A549 (cell line): ENCODE measurements at regions not wholly inside any gene's neighbourhood (a gene's known extent, or its start where the extent isn't known, plus 50 kb on each side); places are given as distances from the start of the nearest gene placed in this dataset.

Source experiments
- ATAC-seq, 2 experiments: fragments of 200-7000 bp in 1 of 2; fragments of >200 bp in 1 of 2; cut with Nextera tagmentation in 1 of 2; cut with Tn5 transposase in 1 of 2; 3 replicates each; pipeline versions ENCODE4 v1.8.0 to v1.9.1; 2018 to 2020; ENCODE audit warnings: mild to moderate bottlenecking in 1 of 2, moderate library complexity in 1 of 2
- CTCF ChIA-PET: fragments of 300-600 bp; sonication (Branson Sonifier 250); formaldehyde crosslinking; extraction: SDS; loops from one replicate; lab custom pipeline; 2021; ENCODE audit warnings: antibody characterized with exemption, inconsistent platforms; lab: Yijun Ruan, JAX
- POLR2A ChIA-PET: fragments of 350-600 bp; formaldehyde crosslinking; extraction: SDS; loops from one replicate; lab custom pipeline; 2021; ENCODE audit warnings: antibody characterized with exemption, inconsistent platforms; lab: Yijun Ruan, JAX
- DNase-seq, 2 experiments: peaks; one replicate each; pipeline versions ENCODE4 v3.0.0 to v3.0.0-alpha.2; 2011 to 2016; ENCODE audit warnings: low read depth in 1 of 2, low spot score in 1 of 2
- FAIRE-seq: peaks from 2 replicates; lab custom pipeline; 2011; peaks lifted over from hg19 to GRCh38; lab: Jason Lieb, UNC
- H3K27ac ChIP-seq, 2 experiments: fragments of >200 bp; sonication (Bioruptor Twin); formaldehyde crosslinking; 3 replicates each; pipeline ENCODE4 v1.5.1; 2016 to 2017
- H3K4me1 ChIP-seq: fragments of >200 bp; sonication (Bioruptor Twin); formaldehyde crosslinking; 3 replicates; pipeline ENCODE4 v1.6.1; 2016
- H3K4me2 ChIP-seq: fragments of >200 bp; sonication (Bioruptor Twin); formaldehyde crosslinking; 3 replicates; pipeline ENCODE4 v1.6.1; 2016
- H3K4me3 ChIP-seq: fragments of >200 bp; sonication (Bioruptor Twin); formaldehyde crosslinking; 3 replicates; pipeline ENCODE4 v1.5.1; 2016
- H3K9me3 ChIP-seq: fragments of >200 bp; sonication (Bioruptor Twin); formaldehyde crosslinking; 3 replicates; pipeline ENCODE4 v1.6.1; 2016
- CBX8 ChIP-seq: fragments of 200-600 bp; sonication (generic); IDR thresholded peaks from 2 replicates; pipeline ENCODE4 v1.6.1; 2016
- CEBPB ChIP-seq, 2 experiments: fragments of >200 bp in 1 of 2; sonication (Bioruptor Twin) in 1 of 2; formaldehyde crosslinking in 1 of 2; IDR thresholded peaks; 2 replicates each; pipeline ENCODE4 v1.6.1; 2012 to 2016
- CHD2 ChIP-seq: fragments of 150-350 bp; IDR thresholded peaks from 2 replicates; pipeline ENCODE4 v1.6.1; 2014; ENCODE audit warnings: low read length; ENCODE audit not compliant: partially characterized antibody
- CHD4 ChIP-seq: fragments of 200-600 bp; sonication (generic); IDR thresholded peaks from 2 replicates; pipeline ENCODE4 v1.6.1; 2016; ENCODE audit warnings: antibody characterized with exemption, mild to moderate bottlenecking, borderline replicate concordance
- EHMT2 ChIP-seq: fragments of 200-600 bp; sonication (generic); IDR thresholded peaks from 2 replicates; pipeline ENCODE4 v1.6.1; 2016; ENCODE audit warnings: antibody characterized with exemption, low read depth, mild to moderate bottlenecking, moderate library complexity
- FOSL2 ChIP-seq, 2 experiments: fragments of 450-650 bp in 1 of 2; fragments of >200 bp in 1 of 2; sonication (Bioruptor Twin) in 1 of 2; formaldehyde crosslinking; IDR thresholded peaks; 2 replicates each; pipeline versions ENCODE4 v1.5.0 to v1.6.1; 2016 to 2020; ENCODE audit warnings: mild to moderate bottlenecking in 1 of 2, moderate library complexity in 1 of 2
- HEYL ChIP-seq: fragments of 250-450 bp; sonication (Bioruptor Pico); IDR thresholded peaks from 2 replicates; pipeline ENCODE4 v1.8.0; 2021; ENCODE audit warnings: mild to moderate bottlenecking, moderate library complexity
- HOXA7 ChIP-seq: fragments of 250-450 bp; sonication (Bioruptor Pico); IDR thresholded peaks from 2 replicates; pipeline ENCODE4 v1.5.0; 2020; ENCODE audit warnings: mild to moderate bottlenecking, moderate library complexity
- HOXB13 ChIP-seq: fragments of 250-450 bp; sonication (Bioruptor Pico); IDR thresholded peaks from 2 replicates; pipeline ENCODE4 v1.5.0; 2020; ENCODE audit warnings: low read depth, mild to moderate bottlenecking, moderate library complexity
- JUNB ChIP-seq: fragments of >200 bp; sonication (Bioruptor Twin); formaldehyde crosslinking; IDR thresholded peaks from 2 replicates; pipeline ENCODE4 v1.6.1; 2016
- MAFK ChIP-seq: fragments of 450-650 bp; IDR thresholded peaks from 2 replicates; pipeline ENCODE4 v1.6.1; 2014; ENCODE audit not compliant: partially characterized antibody
- MAZ ChIP-seq: fragments of 150-350 bp; IDR thresholded peaks from 2 replicates; pipeline ENCODE4 v1.6.1; 2014; ENCODE audit warnings: antibody characterized with exemption, low read depth, low read length, borderline replicate concordance
- MYC ChIP-seq: IDR thresholded peaks from 2 replicates; pipeline ENCODE4 v1.6.1; 2012; ENCODE audit warnings: mild to moderate bottlenecking, inconsistent platforms, low read length, improper control_type of control experiment, borderline replicate concordance
- NFE2L2 ChIP-seq: fragments of 150-350 bp; conservative IDR thresholded peaks from 2 replicates; pipeline ENCODE4 v1.6.1; 2014; ENCODE audit warnings: low read length
- NR3C1 ChIP-seq: fragments of >200 bp; sonication (Bioruptor Twin); formaldehyde crosslinking; IDR thresholded peaks from 3 replicates; pipeline ENCODE4 v1.6.1; 2017
- PHF8 ChIP-seq: fragments of 200-600 bp; sonication (generic); IDR thresholded peaks from 2 replicates; pipeline ENCODE4 v1.6.1; 2016; ENCODE audit warnings: low read depth, mild to moderate bottlenecking, antibody characterized with exemption, moderate library complexity, borderline replicate concordance
- POLR2A ChIP-seq: IDR thresholded peaks from 2 replicates; pipeline ENCODE4 v1.6.1; 2012; ENCODE audit warnings: mild to moderate bottlenecking, low read length
- POLR2AphosphoS2 ChIP-seq: conservative IDR thresholded peaks from 2 replicates; pipeline ENCODE4 v1.6.1; 2012; ENCODE audit warnings: low read length, improper control_type of control experiment, inconsistent platforms
- RARB ChIP-seq: fragments of 250-450 bp; sonication (Bioruptor Pico); IDR thresholded peaks from 2 replicates; pipeline ENCODE4 v1.8.0; 2021; ENCODE audit warnings: mild to moderate bottlenecking, moderate library complexity
- RFX5 ChIP-seq: fragments of 450-650 bp; IDR thresholded peaks from 2 replicates; pipeline ENCODE4 v1.7.1; 2014; ENCODE audit warnings: antibody characterized with exemption, mild to moderate bottlenecking, moderate library complexity
- SREBF2 ChIP-seq: fragments of 450-650 bp; IDR thresholded peaks from 2 replicates; pipeline ENCODE4 v1.6.1; 2014; ENCODE audit warnings: mild to moderate bottlenecking, moderate library complexity
- TP53 ChIP-seq: fragments of 250-450 bp; sonication (Bioruptor Pico); IDR thresholded peaks from 2 replicates; pipeline ENCODE4 v1.5.0; 2021; ENCODE audit warnings: mild to moderate bottlenecking, moderate library complexity
- ZC3H11A ChIP-seq: fragments of 450-650 bp; IDR thresholded peaks from 2 replicates; pipeline ENCODE4 v1.6.1; 2014; ENCODE audit warnings: antibody characterized with exemption, mild to moderate bottlenecking
- ZFP36 ChIP-seq: fragments of 450-650 bp; IDR thresholded peaks from 2 replicates; pipeline ENCODE4 v1.6.1; 2014; ENCODE audit warnings: borderline replicate concordance; ENCODE audit not compliant: partially characterized antibody
- ZNF302 ChIP-seq: fragments of 250-450 bp; sonication (Bioruptor Pico); IDR thresholded peaks from 2 replicates; pipeline ENCODE4 v1.9.0; 2021; ENCODE audit warnings: inconsistent platforms, mild to moderate bottlenecking, moderate library complexity
- ZSCAN20 ChIP-seq: fragments of 250-450 bp; sonication (Bioruptor Pico); IDR thresholded peaks from 2 replicates; pipeline ENCODE4 v1.8.0; 2022; ENCODE audit warnings: mild to moderate bottlenecking, moderate library complexity
- whole genome bisulfite sequencing: methylation state at CpG from one replicate; pipeline ENCODE4 v1.1.6; 2017; ENCODE audit errors: missing lambda C conversion rate; 5-methylcytosine and 5-hydroxymethylcytosine counted together
- TF ChIP-seq, protein P1 (sequence below): fragments of 450-650 bp; IDR thresholded peaks from 2 replicates; pipeline ENCODE4 v1.6.1; 2014; ENCODE audit warnings: antibody characterized with exemption
- TF ChIP-seq, protein P2 (sequence below): fragments of 200-600 bp; sonication (generic); IDR thresholded peaks from 2 replicates; pipeline ENCODE4 v1.6.1; 2016; ENCODE audit warnings: antibody characterized with exemption, mild to moderate bottlenecking, moderate library complexity
- TF ChIP-seq, protein P3 (sequence below): fragments of >200 bp; sonication (Bioruptor Twin); formaldehyde crosslinking; IDR thresholded peaks from 3 replicates; pipeline ENCODE4 v1.6.1; 2016
- TF ChIP-seq, protein P4 (sequence below): fragments of >200 bp; sonication (Bioruptor Twin); formaldehyde crosslinking; IDR thresholded peaks from 2 replicates; pipeline ENCODE4 v1.6.1; 2016
- TF ChIP-seq, protein P5 (sequence below): IDR thresholded peaks from 2 replicates; pipeline ENCODE4 v1.6.1; 2012; ENCODE audit warnings: low read depth, borderline replicate concordance

DNA sequence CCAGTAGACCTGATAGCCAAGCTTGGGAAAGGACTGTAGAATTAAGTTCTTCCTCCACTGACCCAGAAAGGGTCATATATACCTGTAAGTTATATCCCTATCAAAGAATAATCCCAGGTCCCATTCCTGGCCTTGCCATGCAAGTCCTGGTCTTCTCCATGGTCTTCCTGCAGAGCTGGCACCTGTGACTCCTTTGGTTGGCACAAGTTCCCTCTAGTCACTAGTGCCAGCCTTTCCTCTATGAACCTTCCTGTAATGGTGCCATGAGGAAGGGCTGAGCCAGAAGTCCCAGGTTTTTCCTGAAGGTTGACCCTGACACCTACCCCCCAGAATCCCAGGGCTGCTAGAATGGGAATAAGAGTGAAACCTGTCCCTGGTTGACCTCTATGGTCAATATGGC is 54.1 kb upstream of the UNC5B start:
- ChIA-PET POLR2A (no interaction called here), CTCF (no interaction called here)

DNA sequence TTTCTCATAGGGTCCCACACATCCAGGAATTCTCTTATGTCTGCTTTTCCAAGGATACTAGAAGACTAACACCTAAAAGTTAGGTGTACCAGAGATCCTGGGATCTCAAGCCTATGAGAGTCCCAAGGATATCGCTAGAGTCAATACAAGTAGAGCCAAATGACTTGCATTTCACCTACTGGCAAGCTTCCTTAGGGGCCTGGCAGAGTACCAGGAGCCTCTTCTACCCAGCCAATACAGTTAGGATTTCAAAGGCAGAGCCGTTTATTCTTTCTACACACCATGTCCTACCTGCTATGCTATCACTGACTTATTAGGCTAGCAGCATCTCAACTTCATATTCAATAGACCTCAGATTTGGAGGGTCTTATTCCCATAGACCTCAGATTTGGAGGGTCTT is 53.5 kb upstream of the UNC5B start:
- TF ChIP-seq HOXA7: no peak
- TF ChIP-seq EHMT2: no peak
- no peak for TF ChIP-seq ZC3H11A
- no peak for TF ChIP-seq ZFP36
- DNase-seq: no peak
- Histone ChIP-seq H3K27ac (no peak overlapping the region), H3K9me3 (no peaks in the 10 kb centered on the region), H3K4me3 (no peak overlapping the region), H3K4me2 (no peak overlapping the region), H3K4me1 (no peaks in the 10 kb centered on the region)
- FAIRE-seq: no peak
- WGBS: 27% methylated on average over 2 of the region's 2 CpGs
- ATAC-seq: no peak
- ChIA-PET POLR2A (no interaction called here), CTCF (interaction anchor here (1.1 to 1.3 kb wide), 2 partner anchors 256 to 373 kb away, joined by 5 read pairs; no protein-coding TSS in a partner anchor)

More for the DNA sequence above, 54.1 kb upstream of the UNC5B start:
- no peak overlapping the region for H3K4me3 ChIP-seq
- ATAC-seq (no peak), FAIRE-seq (no peak), DNase-seq (no peak)
- no peak overlapping the region for H3K27ac ChIP-seq
- H3K9me3 ChIP-seq: no peaks in the 10 kb centered on the region
- H3K4me2 ChIP-seq: no peak overlapping the region
- H3K4me1 ChIP-seq: no peaks in the 10 kb centered on the region
- no peak for TF ChIP-seq PHF8
- TF ChIP-seq, protein P1, sequence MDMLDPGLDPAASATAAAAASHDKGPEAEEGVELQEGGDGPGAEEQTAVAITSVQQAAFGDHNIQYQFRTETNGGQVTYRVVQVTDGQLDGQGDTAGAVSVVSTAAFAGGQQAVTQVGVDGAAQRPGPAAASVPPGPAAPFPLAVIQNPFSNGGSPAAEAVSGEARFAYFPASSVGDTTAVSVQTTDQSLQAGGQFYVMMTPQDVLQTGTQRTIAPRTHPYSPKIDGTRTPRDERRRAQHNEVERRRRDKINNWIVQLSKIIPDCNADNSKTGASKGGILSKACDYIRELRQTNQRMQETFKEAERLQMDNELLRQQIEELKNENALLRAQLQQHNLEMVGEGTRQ: no peak
- no peak for TF ChIP-seq ZSCAN20
- TF ChIP-seq ZNF302: no peak
- no peak for TF ChIP-seq HOXB13 (CRISPR knock-in tag)
- no peak for TF ChIP-seq ZC3H11A
- TF ChIP-seq, protein P2, sequence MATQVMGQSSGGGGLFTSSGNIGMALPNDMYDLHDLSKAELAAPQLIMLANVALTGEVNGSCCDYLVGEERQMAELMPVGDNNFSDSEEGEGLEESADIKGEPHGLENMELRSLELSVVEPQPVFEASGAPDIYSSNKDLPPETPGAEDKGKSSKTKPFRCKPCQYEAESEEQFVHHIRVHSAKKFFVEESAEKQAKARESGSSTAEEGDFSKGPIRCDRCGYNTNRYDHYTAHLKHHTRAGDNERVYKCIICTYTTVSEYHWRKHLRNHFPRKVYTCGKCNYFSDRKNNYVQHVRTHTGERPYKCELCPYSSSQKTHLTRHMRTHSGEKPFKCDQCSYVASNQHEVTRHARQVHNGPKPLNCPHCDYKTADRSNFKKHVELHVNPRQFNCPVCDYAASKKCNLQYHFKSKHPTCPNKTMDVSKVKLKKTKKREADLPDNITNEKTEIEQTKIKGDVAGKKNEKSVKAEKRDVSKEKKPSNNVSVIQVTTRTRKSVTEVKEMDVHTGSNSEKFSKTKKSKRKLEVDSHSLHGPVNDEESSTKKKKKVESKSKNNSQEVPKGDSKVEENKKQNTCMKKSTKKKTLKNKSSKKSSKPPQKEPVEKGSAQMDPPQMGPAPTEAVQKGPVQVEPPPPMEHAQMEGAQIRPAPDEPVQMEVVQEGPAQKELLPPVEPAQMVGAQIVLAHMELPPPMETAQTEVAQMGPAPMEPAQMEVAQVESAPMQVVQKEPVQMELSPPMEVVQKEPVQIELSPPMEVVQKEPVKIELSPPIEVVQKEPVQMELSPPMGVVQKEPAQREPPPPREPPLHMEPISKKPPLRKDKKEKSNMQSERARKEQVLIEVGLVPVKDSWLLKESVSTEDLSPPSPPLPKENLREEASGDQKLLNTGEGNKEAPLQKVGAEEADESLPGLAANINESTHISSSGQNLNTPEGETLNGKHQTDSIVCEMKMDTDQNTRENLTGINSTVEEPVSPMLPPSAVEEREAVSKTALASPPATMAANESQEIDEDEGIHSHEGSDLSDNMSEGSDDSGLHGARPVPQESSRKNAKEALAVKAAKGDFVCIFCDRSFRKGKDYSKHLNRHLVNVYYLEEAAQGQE: no peak
- no peak for TF ChIP-seq CHD4
- TF ChIP-seq RARB: no peak
- TF ChIP-seq, protein P3, sequence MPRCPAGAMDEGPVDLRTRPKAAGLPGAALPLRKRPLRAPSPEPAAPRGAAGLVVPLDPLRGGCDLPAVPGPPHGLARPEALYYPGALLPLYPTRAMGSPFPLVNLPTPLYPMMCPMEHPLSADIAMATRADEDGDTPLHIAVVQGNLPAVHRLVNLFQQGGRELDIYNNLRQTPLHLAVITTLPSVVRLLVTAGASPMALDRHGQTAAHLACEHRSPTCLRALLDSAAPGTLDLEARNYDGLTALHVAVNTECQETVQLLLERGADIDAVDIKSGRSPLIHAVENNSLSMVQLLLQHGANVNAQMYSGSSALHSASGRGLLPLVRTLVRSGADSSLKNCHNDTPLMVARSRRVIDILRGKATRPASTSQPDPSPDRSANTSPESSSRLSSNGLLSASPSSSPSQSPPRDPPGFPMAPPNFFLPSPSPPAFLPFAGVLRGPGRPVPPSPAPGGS: no peak
- no peak for TF ChIP-seq RFX5
- TF ChIP-seq HEYL (CRISPR knock-in tag): no peak
- no peak for TF ChIP-seq CBX8
- TF ChIP-seq POLR2A: no peak
- TF ChIP-seq POLR2AphosphoS2: no peak
- TF ChIP-seq, protein P4, sequence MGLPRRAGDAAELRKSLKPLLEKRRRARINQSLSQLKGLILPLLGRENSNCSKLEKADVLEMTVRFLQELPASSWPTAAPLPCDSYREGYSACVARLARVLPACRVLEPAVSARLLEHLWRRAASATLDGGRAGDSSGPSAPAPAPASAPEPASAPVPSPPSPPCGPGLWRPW: no peak
- no peak for TF ChIP-seq SREBF2
- TF ChIP-seq TP53 (CRISPR knock-in tag): no peak

DNA sequence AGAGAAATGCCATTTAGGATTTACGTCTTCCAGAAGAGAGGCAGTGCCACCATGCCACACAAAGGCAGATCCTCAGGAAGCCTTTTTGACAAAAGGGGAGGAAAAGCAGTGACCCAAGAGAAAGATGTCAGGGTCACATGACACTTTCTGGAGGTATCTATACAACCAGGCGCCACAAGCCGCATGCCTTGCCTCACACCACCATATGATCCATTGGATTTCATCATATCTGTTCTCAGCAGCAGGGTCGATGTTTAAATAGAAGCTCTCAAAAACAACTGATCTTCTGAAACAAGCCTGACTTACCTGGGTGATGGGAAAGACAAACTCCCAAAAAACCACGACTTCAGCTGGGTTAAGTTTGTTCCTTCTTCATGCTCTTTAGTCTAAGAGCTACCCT is 52.5 kb upstream of the UNC5B start:
- no peak overlapping the region for H3K4me2 ChIP-seq
- CTCF ChIA-PET: interaction anchor here (1.1 to 2.5 kb wide), 4 partner anchors 9 to 372 kb away, joined by 5 to 8 read pairs (median 5); no protein-coding TSS in a partner anchor
- no peak for TF ChIP-seq POLR2A
- TF ChIP-seq, protein P4: no peak
- TF ChIP-seq NR3C1: no peak
- TF ChIP-seq MAFK: no peak
- no peak for TF ChIP-seq MYC
- no peak for TF ChIP-seq CBX8
- no peak for TF ChIP-seq JUNB
- TF ChIP-seq ZSCAN20: no peak
- TF ChIP-seq NFE2L2: no peak
- TF ChIP-seq CHD2: no peak
- TF ChIP-seq, protein P5, sequence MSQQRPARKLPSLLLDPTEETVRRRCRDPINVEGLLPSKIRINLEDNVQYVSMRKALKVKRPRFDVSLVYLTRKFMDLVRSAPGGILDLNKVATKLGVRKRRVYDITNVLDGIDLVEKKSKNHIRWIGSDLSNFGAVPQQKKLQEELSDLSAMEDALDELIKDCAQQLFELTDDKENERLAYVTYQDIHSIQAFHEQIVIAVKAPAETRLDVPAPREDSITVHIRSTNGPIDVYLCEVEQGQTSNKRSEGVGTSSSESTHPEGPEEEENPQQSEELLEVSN: no peak
- TF ChIP-seq MAZ: no peak
- no peak for TF ChIP-seq SREBF2
- TF ChIP-seq TP53 (CRISPR knock-in tag): no peak
- TF ChIP-seq CEBPB (IDR thresholded peaks at IDR 0.05): no peak
- TF ChIP-seq FOSL2 (IDR thresholded peaks at IDR 0.05): no peak
- no peak for TF ChIP-seq FOSL2 (CRISPR knock-in tag; IDR thresholded peaks at IDR 0.05)

More for the DNA sequence above, 52.5 kb upstream of the UNC5B start:
- DNase-seq (no peak), ATAC-seq (no peak), FAIRE-seq (no peak)
- Histone ChIP-seq H3K4me3 (no peak overlapping the region), H3K4me1 (no peaks in the 10 kb centered on the region), H3K27ac (no peak overlapping the region), H3K9me3 (no peaks in the 10 kb centered on the region)
- 32% methylated on average over 5 of the region's 5 CpGs for WGBS
- POLR2A ChIA-PET: no interaction called here
